COLO668 (cell line): ENCODE measurements at regions not wholly inside any gene's neighbourhood (a gene's known extent, or its start where the extent isn't known, plus 50 kb on each side); places are given as distances from the start of the nearest gene placed in this dataset.
A peak's percentile ranks its signal among the peaks of the same experiment; 100 is the strongest.

ENCODE experiments used
- DNase-seq: peaks from one replicate; lab custom pipeline; 2025; ENCODE audit not compliant: unreplicated experiment; lab: John Stamatoyannopoulos, UW

DNA sequence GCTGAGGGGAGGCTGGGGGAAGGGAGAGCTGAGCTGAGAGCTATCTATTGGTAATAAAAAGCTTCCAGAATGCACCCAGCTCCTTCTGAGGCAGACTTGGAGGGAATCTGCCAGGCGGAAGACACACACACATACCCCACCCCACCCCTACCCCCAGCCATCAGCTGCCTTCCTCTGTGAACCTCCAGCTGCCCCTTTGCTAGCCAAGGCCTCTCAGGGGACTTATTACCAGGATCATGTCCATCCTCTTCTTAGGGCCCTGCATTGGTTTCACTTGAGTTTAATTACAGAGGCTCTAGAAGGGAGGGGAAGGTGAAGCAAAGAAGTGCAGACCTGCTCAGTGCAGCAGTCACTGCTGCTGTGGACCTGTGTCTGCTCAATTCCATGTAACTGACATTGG lies 156.4 kb downstream of the OMA1 start:
- DNase-seq: no peak

GRCh38 chr1:58380345-58380744 lies 166.2 kb downstream of the OMA1 start:
- DNase-seq: no peak

DNA sequence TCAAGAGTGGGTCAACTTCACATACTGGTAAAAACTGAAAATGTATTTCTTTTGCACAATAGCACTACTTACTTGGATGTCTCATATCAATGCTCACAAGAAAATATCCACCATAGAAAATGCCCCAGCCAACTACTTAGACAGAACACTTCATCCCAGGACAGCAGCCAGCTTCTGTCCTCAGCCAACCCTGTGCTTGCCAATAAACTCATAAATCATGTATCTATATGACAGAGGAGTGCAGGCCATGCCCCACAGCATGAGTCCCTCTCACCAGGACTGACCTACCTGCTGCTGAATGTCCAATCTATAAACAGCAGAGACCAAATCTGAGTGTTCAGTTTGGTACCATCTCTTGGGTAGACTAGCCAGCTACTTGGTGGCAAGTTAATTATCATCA lies 179.3 kb downstream of the OMA1 start:
- no peak for DNase-seq

DNA sequence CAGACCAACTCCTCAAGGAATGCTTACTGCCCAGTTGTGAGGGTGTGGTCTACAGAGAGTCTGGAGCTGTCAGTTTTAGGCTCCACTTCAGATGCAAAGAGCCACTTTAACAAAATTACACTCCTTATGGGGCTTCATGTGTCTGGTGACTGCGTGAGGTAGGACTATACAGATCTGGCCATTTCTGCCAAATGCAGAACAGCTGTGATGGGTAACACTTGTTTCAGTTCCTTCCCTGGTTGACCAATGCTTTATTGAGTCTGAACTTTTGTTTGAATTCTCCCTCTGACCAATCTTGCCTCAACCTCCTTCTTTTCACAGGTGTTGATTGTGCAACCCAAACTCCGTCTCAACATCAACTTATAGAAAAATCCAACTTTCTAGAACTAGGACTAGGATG lies 181.2 kb downstream of the OMA1 start:
- DNase-seq: no peak

- no peak for DNase-seq
These were observed 182.9 kb downstream of the OMA1 start for GRCh38 chr1:58363585-58363984.

GRCh38 chr1:58361134-58361533 lies 185.4 kb downstream of the OMA1 start:
- no peak for DNase-seq

DNA sequence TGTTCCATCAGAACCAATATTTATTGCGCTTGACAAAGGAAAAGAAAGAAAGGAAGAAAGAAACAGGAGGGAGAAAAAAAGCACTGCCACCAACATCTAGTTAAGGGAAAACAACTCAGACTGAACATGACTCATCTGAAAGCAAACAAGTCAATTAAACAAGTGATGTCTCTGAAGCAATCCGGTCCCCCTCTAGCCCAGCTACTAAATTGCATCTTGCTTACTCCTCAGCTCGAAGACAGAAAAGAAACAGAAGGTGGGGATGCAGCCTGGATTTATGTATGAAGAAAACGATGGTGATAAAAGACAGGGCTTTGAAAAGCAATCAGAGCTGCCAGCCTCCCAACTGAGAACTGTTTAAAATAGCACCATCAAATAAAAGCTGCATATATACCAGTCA lies 188.2 kb downstream of the OMA1 start:
- peak; percentile 37 for DNase-seq

- DNase-seq: no peak
These were observed 190.1 kb downstream of the OMA1 start for GRCh38 chr1:58356402-58356801.

DNA sequence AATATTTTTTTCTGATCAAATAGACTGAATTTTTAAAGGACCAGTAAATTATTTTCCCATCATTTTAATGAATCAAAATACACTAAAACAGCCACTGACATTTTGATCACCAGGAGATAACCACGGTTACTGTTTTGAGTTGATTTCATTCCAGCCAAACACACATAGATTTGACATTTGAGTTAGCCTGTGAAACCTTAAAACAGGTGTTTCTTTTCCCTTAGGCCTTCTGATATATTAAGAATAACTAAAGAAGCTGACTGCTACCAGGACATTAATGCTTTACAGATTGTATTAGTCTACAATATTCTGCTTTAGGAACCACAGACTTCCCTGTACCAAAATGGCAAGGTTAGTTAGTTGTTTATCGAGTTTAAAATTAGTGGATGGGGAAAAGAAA lies 193.4 kb downstream of the OMA1 start:
- DNase-seq: no peak

DNA sequence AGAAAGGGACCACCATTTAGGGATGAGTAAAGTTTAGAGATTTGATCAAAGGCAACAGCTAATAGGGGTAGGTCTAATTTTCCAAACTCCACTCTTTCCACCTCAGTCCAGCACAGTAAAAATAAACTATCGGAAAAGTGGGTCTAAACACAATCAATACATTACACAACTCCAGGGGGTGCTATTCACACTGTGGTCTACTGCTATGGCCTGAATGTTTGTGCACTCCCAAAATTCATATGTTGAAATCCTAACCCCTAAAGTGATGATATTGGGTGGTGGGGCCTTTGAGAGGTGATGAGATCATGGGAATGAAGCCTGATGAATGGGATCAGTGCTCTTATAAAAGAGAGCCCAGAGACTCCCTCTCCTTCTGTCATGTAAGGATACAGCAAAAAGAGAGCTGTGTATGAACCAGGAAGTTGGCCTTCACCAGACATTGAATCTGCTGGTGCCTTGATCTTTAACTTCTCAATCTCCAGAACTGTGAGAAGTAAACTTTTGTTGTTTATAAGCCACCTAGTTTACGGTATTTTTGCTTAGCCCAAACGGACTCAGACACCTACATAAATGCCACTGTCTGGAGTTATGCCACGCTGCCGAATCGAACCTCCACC lies 193.9 kb downstream of the OMA1 start:
- DNase-seq: no peak

DNA sequence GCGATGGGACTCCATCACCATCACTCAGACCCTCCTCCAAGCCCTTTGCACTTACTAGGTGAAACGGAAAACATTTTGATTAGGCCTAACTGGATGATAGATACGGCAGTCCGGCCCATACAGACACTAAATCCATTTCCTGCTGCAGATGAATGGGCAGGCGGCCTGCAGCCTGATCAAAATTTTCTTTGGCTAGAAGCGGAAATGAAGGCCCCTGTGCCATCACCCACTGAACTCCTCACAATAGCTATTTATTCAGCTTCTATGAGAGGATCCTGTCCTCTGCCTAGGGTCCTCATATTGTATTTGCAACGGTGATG lies 200.5 kb downstream of the OMA1 start:
- no peak for DNase-seq

DNA sequence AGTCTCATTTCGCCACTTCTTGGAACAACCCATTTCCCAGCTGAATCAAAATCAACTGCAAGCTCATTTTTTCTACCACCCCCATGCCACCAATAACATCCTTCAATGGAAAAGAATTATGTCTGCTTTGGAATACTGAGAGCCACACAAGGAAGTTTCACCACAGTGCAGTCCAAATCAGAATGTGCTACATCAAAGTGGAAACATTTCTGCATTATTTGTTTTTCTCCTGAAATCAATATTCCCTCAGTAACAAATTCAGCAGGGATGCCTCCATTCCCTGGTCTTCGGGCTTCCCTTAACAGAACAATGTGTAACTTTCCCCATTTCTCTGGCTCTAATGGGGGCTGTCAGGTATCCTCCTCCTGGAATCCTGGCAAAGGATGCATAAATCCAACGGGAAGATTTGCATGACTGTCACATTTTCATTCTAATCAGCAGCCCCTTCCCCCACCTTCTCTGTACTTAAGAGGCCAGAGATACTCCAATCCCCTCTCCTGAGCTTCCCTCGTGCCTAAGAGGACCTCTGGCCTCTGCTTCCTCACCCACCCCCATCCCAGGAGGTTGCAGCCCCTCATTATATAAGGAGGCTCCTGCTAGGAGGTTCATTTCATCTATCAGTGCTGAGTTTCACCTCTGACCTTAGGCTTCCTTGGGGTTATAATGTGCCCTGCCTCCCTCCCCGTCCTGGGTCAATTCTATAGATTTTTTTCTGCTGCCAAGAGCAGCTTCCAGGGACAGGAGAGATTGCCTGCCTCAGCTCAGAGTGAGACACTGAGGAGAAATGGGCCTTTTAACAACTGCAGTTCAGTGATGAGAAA lies 201.1 kb downstream of the OMA1 start:
- DNase-seq: no peak

DNA sequence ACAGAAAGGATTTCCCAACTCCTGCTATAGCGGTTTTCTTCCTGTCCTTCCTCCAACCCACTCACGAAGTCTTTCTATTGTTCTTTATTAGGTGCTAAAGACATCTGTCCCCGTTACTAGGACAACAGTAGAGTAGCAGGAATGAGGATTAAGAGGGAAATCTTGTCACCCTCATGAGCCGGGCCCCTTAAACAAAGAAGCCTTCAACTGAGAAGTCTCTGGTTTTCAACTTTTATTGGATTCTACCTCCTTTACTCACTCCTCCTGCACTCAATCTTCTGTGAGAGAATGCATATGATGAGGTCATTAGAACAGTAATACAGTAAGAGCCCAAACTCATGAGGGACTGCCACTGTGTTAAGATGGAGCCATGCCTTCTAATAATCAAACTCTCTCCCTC lies 206.3 kb downstream of the OMA1 start:
- DNase-seq: no peak

GRCh38 chr1:58338081-58338480 lies 208.4 kb downstream of the OMA1 start:
- no peak for DNase-seq

GRCh38 chr1:58333511-58333910 lies 213.0 kb downstream of the OMA1 start:
- no peak for DNase-seq

GRCh38 chr1:58331156-58331555 lies 215.4 kb downstream of the OMA1 start:
- no peak for DNase-seq

- no peak for DNase-seq
These were observed 220.7 kb downstream of the OMA1 start for GRCh38 chr1:58325866-58326265.

DNA sequence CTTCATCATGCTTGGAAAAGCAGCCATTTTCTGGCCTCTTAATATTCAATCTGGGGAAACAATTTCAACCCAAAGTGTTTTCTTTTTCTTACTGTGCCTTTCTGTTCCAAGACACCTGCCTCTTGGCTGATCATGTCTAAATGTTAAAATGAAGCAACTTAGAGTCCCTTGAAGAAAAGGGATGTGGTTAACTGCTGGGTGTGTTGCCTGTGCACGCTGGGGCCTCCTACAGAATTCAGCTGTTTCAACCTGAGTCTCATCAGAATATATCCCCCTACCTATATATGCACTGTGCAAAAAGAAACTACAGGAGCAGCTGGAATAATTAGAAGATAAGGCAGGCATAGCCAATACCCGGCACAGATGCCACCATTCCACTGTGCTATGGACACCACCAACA lies 222.0 kb downstream of the OMA1 start:
- no peak for DNase-seq

- no peak for DNase-seq
These were observed 228.1 kb downstream of the OMA1 start for GRCh38 chr1:58318157-58319005.

DNA sequence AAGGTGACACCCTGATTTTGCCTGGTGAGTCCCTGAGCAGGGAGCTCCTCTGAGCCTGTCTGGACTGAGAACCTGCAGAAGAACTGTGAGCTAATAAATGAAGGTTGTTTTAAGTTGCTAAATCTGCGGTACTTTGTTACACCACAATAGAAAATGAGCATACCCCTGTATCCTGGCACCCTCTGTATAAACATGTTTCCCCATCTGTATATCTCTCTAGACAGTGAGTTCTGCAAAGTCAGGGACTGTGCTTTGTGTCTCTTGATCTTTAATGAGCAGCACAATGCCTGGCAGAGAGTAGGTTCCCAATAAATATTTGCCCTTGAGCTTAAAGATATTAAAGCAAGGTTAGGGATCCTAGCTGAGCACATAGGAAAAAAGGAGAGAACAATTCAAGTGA lies 228.8 kb downstream of the OMA1 start:
- no peak for DNase-seq

GRCh38 chr1:58317086-58317485 lies 229.4 kb downstream of the OMA1 start:
- DNase-seq: no peak

DNA sequence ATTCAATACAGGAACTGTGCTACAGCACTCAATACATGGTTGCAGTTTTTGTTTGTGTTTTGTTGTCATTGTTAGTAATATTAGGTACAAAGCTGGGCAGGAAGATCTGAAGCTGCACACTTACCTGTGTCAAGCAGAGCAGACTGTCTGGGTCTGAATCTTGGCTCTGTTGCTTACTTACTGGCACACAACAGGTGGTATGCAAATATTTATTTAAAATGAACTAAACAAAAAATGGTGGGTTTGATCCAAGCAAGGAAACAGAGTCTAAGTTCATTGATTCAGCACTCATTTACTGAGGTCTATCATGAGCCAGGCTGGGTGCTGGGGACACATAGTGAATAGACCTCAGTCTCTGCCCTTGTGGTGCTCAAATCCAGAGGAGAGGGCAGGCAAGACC lies 230.4 kb downstream of the OMA1 start:
- no peak for DNase-seq
